ENCODE measurements at regions not wholly inside any gene's neighbourhood (a gene's known extent, or its start where the extent isn't known, plus 50 kb on each side); places are given as distances from the start of the nearest gene placed in this dataset.
"Not testable (repeated sequence)": the region's sequence is repeated elsewhere in the genome, so short reads cannot be mapped to it uniquely, and the experiment has no call there.

DNA sequence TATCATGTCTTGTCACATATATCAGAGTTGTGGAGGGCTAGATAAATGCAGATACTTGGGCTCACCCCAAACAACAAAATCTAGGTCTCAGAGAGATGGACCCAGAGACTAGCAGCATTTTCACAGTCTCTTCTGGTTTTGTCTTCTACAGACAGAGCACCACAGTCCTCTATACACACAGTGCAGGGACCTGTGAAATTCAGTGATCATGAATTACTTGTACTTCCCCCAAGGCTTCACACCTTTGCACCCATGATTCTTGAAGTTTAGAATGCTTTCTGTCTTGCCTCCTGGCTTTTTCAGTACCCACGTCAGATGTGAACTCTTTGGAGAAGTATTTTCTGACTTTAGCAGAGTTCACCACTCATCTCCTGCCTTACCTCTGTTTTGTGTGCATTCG, 371.5 kb upstream of the PRR16 start:
- no peak for DNase-seq

DNA sequence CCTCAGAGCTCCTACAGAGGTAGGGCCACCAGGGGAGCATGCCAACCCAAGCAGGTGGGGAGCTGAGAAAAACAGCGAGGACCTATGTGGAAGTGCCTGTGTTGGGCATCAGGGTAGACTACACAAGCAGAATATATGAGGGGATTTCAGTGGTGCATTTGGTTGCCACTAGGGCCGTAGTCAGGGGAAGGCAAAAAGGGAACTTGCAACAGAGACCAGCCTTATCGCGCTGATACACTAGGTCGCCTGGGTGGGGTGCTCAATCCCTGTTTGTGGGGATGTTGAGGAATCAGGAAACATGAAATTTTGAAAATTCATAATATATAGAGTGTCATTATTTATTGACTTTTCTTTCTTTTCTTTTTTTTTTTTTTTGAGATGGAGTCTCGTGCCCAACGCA, 370.9 kb upstream of the PRR16 start:
- no peak for DNase-seq

GRCh38 chr5:120096413-120096812, 367.7 kb upstream of the PRR16 start:
- DNase-seq, result no peak

DNA sequence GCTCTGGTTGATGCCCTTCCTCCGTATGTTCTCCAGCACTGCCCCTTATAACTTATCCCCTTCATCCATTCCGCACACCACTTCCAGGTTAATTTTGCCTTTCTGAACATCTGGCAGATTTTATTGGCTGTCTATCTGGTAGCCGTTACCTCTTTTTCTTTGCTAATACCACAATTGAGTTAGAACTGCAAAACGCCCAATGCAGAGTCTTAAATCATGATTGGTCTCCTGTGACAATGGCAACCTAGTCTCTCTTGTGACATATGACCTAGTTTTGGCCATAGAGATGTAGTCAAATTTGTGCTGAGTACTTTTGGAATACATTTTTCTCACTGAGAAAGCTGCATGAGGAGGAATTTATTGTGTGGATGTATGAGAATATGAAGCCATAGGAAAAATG, 365.7 kb upstream of the PRR16 start:
- no peak for DNase-seq

GRCh38 chr5:120098902-120099535, 365.1 kb upstream of the PRR16 start:
- DNase-seq, result no peak

GRCh38 chr5:120101771-120102170, 362.3 kb upstream of the PRR16 start:
- DNase-seq, result no peak

DNA sequence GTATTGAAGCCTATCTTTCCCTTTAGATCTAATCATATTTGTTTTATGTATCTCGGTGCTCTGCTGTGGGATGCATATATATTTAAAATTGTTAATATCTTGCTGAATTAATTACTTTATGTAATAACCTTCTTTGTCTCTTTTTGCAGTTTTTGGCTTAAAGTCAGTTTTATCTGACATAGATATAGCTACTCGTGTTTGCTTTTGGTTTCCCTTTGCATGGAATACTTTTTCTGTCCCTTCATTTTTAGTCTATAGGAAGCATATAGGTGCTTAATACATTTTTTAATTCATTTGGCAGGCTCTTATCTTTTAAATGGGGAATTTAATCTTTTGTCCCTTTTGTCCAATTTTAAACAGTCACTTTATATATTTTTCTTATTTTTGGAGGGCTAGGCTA, 360.6 kb upstream of the PRR16 start:
- no peak for DNase-seq

GRCh38 chr5:120106912-120107525, 357.1 kb upstream of the PRR16 start:
- no peak for DNase-seq

GRCh38 chr5:120108586-120109248, 355.4 kb upstream of the PRR16 start:
- DNase-seq, result no peak

GRCh38 chr5:120122703-120123102, 341.4 kb upstream of the PRR16 start:
- no peak for DNase-seq

DNA sequence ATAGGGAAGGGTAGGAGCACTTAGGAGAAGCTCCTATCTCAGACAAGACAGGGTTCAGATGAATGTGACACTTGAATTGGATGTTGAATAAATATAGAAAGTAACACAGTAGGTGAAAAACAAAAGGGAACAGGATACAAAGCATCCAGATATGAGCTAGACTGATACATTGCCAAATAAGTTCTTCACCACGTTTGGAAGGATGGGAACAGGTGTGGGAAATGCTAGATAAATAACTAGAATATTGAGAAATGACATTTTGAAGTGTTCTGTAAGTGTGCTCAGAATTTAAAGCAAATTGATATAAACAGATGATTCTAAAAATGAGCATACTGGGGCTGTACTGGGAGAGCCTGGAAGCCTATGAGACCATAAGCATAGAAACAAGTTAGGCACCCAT, 340.1 kb upstream of the PRR16 start:
- no peak for DNase-seq

DNA sequence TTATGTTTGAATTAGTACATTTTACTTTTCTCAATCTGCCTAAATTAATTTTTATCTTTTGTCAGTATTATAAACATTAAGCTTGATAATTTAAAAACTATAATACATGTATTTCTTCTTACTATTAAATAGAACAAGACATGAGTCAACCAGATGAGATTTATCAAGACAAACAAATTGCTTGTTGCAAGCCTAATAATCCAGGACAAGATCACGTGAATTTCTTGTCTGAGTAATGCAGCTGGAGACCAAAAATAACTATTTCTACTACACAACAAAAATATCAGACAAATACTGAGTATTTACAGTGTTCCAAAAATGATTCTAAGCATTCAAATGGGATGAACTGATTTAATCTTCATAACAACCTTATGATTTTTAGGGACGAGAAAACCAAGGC, 339.1 kb upstream of the PRR16 start:
- DNase-seq, result no peak

DNA sequence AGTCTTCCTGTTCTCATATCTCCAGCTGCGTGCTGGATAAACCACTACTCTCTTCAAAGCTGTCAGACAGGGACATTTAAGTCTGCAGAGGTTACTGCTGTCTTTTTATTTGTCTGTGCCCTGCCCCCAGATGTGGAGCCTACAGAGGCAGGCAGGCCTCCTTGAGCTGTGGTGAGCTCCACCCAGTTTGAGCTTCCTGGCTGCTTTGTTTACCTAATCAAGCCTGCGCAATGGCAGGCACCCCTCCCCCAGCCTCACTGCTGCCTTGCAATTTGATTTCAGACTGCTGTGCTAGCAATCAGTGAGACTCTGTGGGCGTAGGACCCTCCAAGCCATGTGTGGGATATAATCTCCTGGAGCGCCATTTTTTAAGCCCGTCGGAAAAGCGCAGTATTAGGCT, 331.8 kb upstream of the PRR16 start:
- DNase-seq, result not testable (repeated sequence)

- no peak for DNase-seq
Measured at GRCh38 chr5:120134944-120135343, 329.2 kb upstream of the PRR16 start.

GRCh38 chr5:120137582-120137981, 326.5 kb upstream of the PRR16 start:
- no peak for DNase-seq

DNA sequence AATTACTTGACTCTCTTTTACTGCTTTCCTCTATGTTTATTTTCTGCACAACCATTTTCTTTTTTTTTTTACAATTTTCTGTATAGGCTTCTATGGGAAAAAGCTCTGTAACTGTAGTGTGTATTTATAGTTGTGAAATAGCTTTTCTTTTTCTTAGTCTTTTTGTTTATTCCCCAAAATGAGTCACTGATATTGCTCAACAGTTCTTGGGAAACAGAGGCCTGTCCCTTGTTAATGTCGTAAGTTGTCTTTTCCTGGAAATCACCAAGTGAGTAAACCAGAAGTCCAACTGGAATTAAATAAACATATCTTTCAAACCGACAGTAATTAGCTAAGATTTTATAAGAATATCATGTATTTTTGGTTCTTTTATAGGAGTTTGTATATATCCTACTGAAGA, 325.1 kb upstream of the PRR16 start:
- no peak for DNase-seq

DNA sequence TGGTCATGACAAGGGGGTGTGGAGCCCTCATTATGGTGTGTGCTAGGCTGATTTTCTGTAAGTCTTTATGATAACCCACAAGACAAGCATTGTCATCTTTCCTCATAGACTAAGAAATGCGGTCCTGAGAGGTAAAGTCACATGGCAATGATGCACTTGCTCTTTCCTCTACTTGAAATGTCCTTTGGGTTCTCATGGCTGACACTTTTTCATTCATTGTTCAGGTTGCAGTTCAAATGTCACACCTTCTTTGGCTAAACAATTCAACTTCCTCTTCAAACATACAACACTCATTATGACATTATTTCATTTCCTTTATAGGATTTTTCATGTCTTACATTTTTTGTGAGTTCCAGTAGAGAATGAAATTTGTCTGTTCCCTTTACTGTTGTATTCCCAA, 323.6 kb upstream of the PRR16 start:
- no peak for DNase-seq

GRCh38 chr5:120141076-120141475, 323.0 kb upstream of the PRR16 start:
- no peak for DNase-seq

DNA sequence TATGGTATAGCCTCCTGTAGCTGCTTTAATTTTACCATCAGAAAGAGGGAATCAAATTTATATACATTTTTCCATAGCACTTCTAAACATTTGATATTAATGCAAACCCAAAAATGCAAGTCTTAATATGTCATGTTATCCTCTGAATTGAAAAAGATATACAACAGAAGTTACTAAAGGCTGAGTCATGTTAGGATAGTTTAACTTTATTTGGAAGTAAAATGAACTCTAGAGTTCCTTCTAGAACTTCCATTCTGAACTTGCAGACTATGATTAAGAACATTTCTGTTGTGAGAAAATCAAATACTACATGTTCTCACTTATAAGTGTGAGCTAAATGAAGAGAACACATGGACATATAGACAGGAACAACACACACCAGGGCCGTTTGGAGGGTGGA, 317.3 kb upstream of the PRR16 start:
- DNase-seq, result no peak

DNA sequence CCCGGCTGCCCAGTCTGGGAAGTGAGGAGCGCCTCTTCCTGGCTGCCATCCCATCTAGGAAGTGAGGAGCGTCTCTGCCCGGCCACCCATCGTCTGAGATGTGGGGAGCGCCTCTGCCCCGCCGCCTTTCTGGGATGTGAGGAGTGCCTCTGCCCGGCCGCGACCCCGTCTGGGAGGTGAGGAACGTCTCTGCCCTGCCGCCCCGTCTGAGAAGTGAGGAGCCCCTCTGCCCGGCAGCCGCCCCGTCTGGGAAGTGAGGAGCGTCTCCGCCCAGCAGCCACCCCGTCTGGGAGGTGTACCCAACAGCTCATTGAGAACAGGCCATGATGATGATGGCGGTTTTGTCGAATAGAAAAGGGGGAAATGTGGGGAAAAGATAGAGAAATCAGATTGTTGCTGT, 316.2 kb upstream of the PRR16 start:
- DNase-seq, result not testable (repeated sequence)

DNA sequence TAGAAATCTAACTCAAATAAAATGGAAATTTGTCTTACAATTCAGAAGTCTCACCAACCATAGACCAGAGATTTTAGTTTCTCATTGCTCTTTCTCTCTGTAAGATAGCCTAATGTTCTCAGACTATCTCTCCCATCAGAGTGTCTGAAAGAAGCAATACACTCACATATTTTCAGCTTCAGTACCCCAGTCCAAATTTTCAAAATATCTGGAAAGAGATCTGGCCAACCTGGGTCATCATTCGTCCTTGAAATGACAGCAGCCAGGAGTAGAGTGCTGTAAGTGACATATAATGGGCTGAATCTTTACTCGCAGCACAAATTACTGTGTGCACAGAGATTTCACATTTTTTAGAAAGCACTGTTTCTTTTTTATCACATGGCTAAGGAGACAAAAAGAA, 313.3 kb upstream of the PRR16 start:
- no peak for DNase-seq

- no peak for DNase-seq
Measured at GRCh38 chr5:120151181-120151580, 312.9 kb upstream of the PRR16 start.

DNA sequence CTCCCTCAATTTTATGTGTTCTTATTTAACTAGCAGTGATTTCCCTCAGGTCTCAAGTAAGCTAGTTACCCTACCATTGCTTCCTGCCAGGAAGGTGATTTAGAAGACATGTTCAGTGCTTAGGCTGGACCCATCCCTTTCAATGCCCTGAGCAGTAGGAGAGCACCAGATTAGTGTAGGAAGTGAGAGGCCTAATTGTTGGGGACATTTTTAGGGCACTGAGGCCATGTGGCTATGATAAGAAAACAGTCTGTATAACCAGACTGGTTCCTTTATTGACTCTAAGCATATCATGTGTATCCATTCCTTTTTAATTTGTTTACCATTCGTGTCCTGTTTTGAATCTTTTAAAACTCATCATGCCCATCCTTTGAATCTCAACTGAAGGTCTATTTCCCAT, 312.3 kb upstream of the PRR16 start:
- DNase-seq, result no peak

DNA sequence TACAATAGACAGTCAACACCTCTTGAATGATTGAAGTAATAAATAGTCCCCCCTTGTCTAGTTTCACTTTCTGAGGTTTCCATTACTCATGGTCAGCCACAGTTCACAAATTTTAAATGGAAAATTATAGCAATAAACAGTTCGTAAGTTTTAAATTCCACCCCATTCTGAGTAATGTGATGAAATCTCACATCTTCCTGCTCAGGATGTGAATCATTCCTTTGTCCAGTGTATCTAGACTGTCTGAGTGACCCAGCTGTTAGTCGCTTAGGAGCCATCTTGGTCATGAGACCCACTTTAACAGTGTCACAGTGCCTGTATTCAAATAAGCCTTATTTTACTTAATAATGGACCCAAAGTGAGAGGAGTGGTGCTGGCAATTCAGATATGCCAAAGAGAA, 311.6 kb upstream of the PRR16 start:
- DNase-seq, result no peak

DNA sequence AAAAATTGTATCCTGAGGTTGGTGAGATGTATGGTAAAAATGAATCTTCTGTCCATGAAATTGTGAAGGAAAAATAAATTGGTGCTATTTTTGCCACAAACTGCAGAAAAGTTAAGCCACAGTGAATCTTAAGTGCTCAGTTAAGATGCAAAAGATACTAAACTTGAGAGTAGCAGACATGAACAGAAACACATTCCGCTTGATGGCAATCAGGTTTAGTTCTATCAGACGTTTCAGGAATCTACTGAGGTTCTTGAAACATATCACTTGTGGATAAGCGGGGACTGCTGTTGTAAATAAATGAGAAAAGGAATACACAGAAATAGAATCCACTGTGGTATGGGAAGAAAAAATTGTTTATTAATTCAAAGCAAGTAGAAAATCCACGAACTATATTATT, 311.2 kb upstream of the PRR16 start:
- no peak for DNase-seq

Measured in CD4-positive, alpha-beta T cell treated with Interleukin-6 for 4 hours (primary cell).